Panc1 (cell line): ENCODE measurements at regions not wholly inside any gene's neighbourhood (a gene's known extent, or its start where the extent isn't known, plus 50 kb on each side); places are given as distances from the start of the nearest gene placed in this dataset.

Experiments
- CTCF ChIP-seq: fragments of 450-650 bp; IDR thresholded peaks from 2 replicates; pipeline ENCODE4 v1.5.1; 2017; ENCODE audit warnings: mild to moderate bottlenecking
- POLR2AphosphoS5 ChIP-seq: IDR thresholded peaks from 2 replicates; pipeline ENCODE4 v1.6.1; 2012; ENCODE audit warnings: mild to moderate bottlenecking, low read depth, low read length, moderate library complexity
- REST ChIP-seq, 2 experiments: IDR thresholded peaks; 2 replicates each; pipeline ENCODE4 v1.6.1; 2011 to 2012; ENCODE audit warnings: low read depth in 2 of 2, control low read depth in 1 of 2, low read length in 1 of 2, mild to moderate bottlenecking in 1 of 2, moderate library complexity in 1 of 2; ENCODE audit not compliant: insufficient read depth in 1 of 2
- SIN3A ChIP-seq: IDR thresholded peaks from 2 replicates; pipeline ENCODE4 v1.6.1; 2012; ENCODE audit warnings: low read depth, mild to moderate bottlenecking, low read length, moderate library complexity, borderline replicate concordance; ENCODE audit not compliant: insufficient read depth

DNA sequence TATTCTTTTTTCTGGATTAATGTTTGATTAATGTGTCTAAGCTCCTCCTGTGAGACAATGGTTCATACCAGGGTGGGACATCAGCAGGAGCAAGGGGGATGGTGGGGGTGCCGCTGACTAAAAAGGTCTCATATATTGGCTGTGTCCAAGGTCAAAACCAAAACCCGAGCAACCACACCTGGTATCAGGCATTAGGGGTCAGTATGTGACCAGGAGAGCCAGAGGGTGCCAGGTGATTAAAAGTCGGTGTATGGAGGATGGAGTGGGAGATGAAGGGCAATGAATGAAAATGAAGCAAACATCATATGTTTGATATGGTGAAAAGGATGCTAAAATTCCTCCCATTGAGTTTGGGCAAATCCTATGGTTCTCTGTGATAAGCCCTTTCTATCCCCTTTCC, 118.0 kb downstream of the MIAT start:
- TF ChIP-seq POLR2AphosphoS5 (no peak), CTCF (no peak), REST (IDR thresholded peaks at IDR 0.05; ENCODE audit: insufficient read depth in 1 of 2, low read depth in 2 of 2, low read length in 1 of 2) (no peak), SIN3A (no peak)
